ENCODE measurements at regions not wholly inside any gene's neighbourhood (a gene's known extent, or its start where the extent isn't known, plus 50 kb on each side); places are given as distances from the start of the nearest gene placed in this dataset.
A peak's percentile ranks its signal among the peaks of the same experiment; 100 is the strongest.

DNA sequence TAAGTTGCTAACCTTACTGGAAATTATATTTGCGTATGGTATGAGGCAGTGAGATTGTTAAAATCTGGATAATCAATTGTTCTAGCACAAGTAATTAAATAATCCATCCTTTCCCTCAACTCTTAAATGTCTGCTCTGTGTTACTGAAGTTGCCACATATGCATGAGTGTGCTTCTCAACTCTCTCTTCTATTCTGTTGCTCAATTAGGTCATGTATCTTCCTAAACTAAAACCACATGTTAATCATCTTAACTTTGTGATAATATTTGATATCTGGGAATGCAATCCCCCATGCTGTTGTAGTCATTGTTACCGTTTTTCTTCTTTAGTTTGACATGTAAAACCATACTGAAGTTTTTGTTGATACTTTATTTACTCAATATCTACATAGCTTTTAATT lies 63.5 kb upstream of the STMND1 start:
- ATAC-seq: no peak
- TF ChIP-seq POLR2AphosphoS5 (IDR thresholded peaks at IDR 0.05): no peak
- TF ChIP-seq EP300 (IDR thresholded peaks at IDR 0.05): no peak
- TF ChIP-seq, protein P1, sequence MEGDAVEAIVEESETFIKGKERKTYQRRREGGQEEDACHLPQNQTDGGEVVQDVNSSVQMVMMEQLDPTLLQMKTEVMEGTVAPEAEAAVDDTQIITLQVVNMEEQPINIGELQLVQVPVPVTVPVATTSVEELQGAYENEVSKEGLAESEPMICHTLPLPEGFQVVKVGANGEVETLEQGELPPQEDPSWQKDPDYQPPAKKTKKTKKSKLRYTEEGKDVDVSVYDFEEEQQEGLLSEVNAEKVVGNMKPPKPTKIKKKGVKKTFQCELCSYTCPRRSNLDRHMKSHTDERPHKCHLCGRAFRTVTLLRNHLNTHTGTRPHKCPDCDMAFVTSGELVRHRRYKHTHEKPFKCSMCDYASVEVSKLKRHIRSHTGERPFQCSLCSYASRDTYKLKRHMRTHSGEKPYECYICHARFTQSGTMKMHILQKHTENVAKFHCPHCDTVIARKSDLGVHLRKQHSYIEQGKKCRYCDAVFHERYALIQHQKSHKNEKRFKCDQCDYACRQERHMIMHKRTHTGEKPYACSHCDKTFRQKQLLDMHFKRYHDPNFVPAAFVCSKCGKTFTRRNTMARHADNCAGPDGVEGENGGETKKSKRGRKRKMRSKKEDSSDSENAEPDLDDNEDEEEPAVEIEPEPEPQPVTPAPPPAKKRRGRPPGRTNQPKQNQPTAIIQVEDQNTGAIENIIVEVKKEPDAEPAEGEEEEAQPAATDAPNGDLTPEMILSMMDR (IDR thresholded peaks at IDR 0.05): no peak
- no peak for TF ChIP-seq POLR2A (IDR thresholded peaks at IDR 0.05)
- H3K36me3 ChIP-seq: no peaks in the 10 kb centered on the region
- H3K4me3 ChIP-seq: no peak overlapping the region
- no peak overlapping the region for H3K27ac ChIP-seq
- 65 to 72% methylated on average over 2 of the region's 2 CpGs for WGBS, 2 donors (ENCODE audit: low coverage in 1 of 2)
- H3K27me3 ChIP-seq: no peaks in the 10 kb centered on the region
- H3K9me3 ChIP-seq: no peaks in the 10 kb centered on the region
- H3K4me1 ChIP-seq: peaks cover 0 to 18% (median 3%) of the 10 kb centered on the region in 3 donors

DNA sequence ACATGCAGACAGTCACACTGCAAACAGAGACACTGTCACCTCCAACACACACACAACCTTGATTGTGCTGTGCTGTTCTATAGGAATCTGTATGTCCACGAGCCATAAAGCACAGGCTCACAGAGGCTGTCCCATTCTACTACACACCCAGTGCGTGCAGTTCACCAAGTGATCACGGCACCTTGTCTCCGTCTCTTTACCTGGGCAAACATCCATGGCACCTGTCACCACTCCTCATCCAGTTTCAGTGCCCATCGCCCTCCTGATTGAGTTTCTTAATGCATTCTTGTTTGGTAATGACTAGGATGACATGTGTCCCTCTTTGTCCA lies 65.8 kb upstream of the STMND1 start:
- 89 to 100% methylated on average over 4 to 5 of the region's 5 CpGs for WGBS, 2 donors (ENCODE audit: low coverage in 1 of 2)

DNA sequence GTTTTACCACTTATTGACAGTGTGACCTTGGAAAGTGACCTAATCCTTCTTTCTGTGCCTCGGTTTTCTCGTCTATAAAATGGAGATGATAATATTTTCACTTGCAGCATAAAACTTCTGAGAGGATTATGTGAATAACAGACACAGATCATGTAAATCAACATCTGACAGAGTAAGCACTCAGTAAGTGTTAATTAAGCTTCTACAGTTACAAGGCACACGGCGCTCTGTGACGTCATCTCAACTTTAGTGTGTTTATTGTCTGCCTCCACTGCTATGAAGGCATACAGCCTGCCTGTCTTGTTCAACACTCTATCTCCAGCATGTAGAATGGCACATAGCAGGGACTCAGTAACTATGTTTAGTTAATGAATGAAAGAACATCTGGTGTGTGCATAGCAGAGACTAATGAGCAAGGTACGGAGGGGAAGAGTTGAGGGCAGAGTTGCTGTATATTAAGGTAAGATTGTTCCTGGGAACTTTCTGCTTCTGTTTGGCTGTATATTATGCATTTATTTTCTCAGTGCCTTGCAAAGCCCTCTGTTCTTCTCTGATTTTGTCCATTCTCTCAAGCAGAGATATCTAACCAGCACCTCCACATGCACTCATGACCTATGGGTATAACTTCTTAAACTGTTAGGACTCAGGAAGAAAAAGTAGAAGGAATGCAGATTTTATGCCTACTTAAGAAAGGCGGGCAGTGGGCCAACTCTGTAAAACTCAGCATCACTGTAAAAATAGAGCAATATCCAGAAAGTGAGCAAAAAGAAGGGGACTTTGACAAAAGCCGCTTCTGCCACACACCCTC lies 66.4 kb upstream of the STMND1 start:
- 64 to 74% methylated on average over 3 to 8 of the region's 8 CpGs for WGBS, 2 donors (ENCODE audit: low coverage in 1 of 2)
- no peak for ATAC-seq
- Histone ChIP-seq H3K27me3 (no peaks in the 10 kb centered on the region), H3K4me1 (peaks cover 0 to 20% (median 0%) of the 10 kb centered on the region in 3 donors), H3K27ac (no peak overlapping the region), H3K36me3 (no peaks in the 10 kb centered on the region), H3K9me3 (no peaks in the 10 kb centered on the region), H3K4me3 (no peak overlapping the region)
- TF ChIP-seq, protein P1 (IDR thresholded peaks at IDR 0.05): no peak
- TF ChIP-seq POLR2AphosphoS5 (IDR thresholded peaks at IDR 0.05): no peak

More for the DNA sequence above, 65.8 kb upstream of the STMND1 start:
- Histone ChIP-seq H3K27me3 (no peaks in the 10 kb centered on the region), H3K4me3 (no peak overlapping the region), H3K27ac (no peak overlapping the region), H3K36me3 (no peaks in the 10 kb centered on the region), H3K9me3 (no peaks in the 10 kb centered on the region), H3K4me1 (peaks cover 0 to 20% (median 0%) of the 10 kb centered on the region in 3 donors)
- no peak for TF ChIP-seq POLR2A (IDR thresholded peaks at IDR 0.05)
- no peak for TF ChIP-seq EP300 (IDR thresholded peaks at IDR 0.05)
- TF ChIP-seq, protein P1 (IDR thresholded peaks at IDR 0.05): no peak
- TF ChIP-seq POLR2AphosphoS5 (IDR thresholded peaks at IDR 0.05): no peak
- no peak for ATAC-seq

DNA sequence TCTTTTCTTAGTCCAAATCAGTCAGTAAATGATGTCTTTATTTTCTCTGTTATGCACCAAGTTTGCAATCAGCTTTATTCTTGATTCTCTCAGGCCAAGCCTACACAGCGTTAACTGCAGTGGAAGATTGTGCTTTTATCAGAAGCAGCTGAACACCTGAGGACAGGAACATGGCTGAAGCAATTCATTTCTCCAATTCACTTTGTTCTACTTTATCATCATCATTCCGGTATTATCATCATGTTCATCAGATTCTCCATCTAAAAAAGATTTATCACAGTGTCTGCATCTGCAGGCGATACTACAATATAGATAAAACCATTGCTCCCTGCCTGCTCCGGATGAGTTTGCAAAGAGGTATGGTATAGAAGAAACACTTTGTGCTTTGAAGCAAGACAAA lies 68.1 kb upstream of the STMND1 start:
- Histone ChIP-seq H3K9me3 (no peaks in the 10 kb centered on the region), H3K27me3 (no peaks in the 10 kb centered on the region), H3K4me1 (peaks cover 0 to 20% (median 0%) of the 10 kb centered on the region in 3 donors), H3K27ac (peak overlapping the region in 3 of 4 donors; percentile 73 to 82 (median 76)), H3K4me3 (no peak overlapping the region), H3K36me3 (no peaks in the 10 kb centered on the region)
- TF ChIP-seq POLR2AphosphoS5 (IDR thresholded peaks at IDR 0.05): no peak
- TF ChIP-seq EP300 (IDR thresholded peaks at IDR 0.05): no peak
- no peak for TF ChIP-seq POLR2A (IDR thresholded peaks at IDR 0.05)
- TF ChIP-seq, protein P1 (IDR thresholded peaks at IDR 0.05): no peak
- WGBS, 2 donors (ENCODE audit: low coverage in 1 of 2): 49 to 67% methylated on average over 1 to 3 of the region's 4 CpGs
- ATAC-seq: no peak

DNA sequence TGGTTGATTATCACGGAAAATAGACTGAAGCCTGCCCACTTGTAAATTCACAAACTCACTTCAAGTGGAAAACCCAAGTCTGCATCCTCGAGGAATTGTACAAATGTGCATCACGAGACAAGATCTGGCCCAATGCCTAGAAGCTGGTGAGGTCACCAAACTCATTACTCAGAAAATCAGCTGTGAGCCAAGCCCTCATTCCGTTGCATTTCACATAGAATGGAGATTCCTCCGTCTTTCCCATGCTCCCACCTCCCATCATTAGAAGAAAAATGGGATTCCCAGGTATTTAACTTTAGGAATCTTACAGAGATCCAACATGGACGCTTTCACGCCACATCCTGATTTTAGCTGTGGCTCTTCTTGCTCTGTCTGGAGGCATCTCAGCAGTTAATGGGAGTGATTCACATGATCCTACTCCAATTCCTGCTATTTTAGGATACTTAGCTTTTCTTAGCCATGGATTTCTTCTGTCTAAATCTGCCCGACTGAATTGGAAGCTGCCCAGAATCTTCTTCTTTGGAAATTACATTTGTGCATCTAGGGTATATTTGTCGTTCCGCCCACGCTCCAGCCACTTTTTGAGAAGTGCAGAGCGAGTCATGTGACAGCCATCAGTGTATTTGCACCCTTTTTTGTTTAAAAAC lies 68.7 kb upstream of the STMND1 start:
- Histone ChIP-seq H3K36me3 (no peaks in the 10 kb centered on the region), H3K27me3 (no peaks in the 10 kb centered on the region), H3K9me3 (no peaks in the 10 kb centered on the region), H3K4me1 (peaks cover 0 to 20% (median 0%) of the 10 kb centered on the region in 3 donors), H3K4me3 (peak overlapping the region; percentile 18 to 22), H3K27ac (peak overlapping the region; percentile 73 to 82 (median 78))
- TF ChIP-seq POLR2AphosphoS5 (IDR thresholded peaks at IDR 0.05) (peak; percentile 70), EP300 (IDR thresholded peaks at IDR 0.05) (no peak)
- ATAC-seq: peak; percentile 85
- 6 to 13% methylated on average over 12 of the region's 12 CpGs for WGBS, 2 donors (ENCODE audit: low coverage in 1 of 2)
